Panc1 (cell line): ENCODE measurements at regions not wholly inside any gene's neighbourhood (a gene's known extent, or its start where the extent isn't known, plus 50 kb on each side); places are given as distances from the start of the nearest gene placed in this dataset.

Experiments used
- POLR2AphosphoS5 ChIP-seq: IDR thresholded peaks from 2 replicates; pipeline ENCODE4 v1.6.1; 2012; ENCODE audit warnings: mild to moderate bottlenecking, low read depth, low read length, moderate library complexity
- SIN3A ChIP-seq: IDR thresholded peaks from 2 replicates; pipeline ENCODE4 v1.6.1; 2012; ENCODE audit warnings: low read depth, mild to moderate bottlenecking, low read length, moderate library complexity, borderline replicate concordance; ENCODE audit not compliant: insufficient read depth
- TCF7L2 ChIP-seq: IDR thresholded peaks from 2 replicates; pipeline ENCODE4 v1.6.1; 2011; ENCODE audit warnings: mild to moderate bottlenecking, low read depth, low read length, inconsistent platforms
- TF ChIP-seq, protein P1 (sequence below): fragments of 450-650 bp; IDR thresholded peaks from 2 replicates; pipeline ENCODE4 v1.5.1; 2017; ENCODE audit warnings: mild to moderate bottlenecking
- TF ChIP-seq, protein P2 (sequence below), 2 experiments: IDR thresholded peaks; 2 replicates each; pipeline ENCODE4 v1.6.1; 2011 to 2012; ENCODE audit warnings: low read depth in 2 of 2, control low read depth in 1 of 2, low read length in 1 of 2, mild to moderate bottlenecking in 1 of 2, moderate library complexity in 1 of 2; ENCODE audit not compliant: insufficient read depth in 1 of 2

DNA sequence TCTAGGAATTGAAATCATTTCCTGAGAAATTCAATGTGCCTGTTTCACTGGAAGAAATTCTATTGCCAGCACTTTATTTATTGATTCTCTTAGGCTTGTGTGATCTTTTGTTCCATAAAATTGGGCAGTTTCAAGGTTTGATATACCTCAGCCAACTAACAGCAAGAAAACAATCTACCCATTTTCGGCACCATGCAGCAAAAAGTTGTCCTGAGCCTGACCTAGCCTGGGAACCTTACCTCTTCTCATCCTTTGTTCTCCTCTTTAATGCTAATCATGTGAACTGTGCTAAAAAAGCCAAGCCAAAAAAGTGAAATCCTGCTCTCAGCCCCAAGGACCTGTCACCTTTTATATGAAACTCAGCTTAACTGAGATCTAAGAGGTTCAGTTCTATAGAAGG is 477.3 kb downstream of the SUCLA2 start:
- TF ChIP-seq, protein P1, sequence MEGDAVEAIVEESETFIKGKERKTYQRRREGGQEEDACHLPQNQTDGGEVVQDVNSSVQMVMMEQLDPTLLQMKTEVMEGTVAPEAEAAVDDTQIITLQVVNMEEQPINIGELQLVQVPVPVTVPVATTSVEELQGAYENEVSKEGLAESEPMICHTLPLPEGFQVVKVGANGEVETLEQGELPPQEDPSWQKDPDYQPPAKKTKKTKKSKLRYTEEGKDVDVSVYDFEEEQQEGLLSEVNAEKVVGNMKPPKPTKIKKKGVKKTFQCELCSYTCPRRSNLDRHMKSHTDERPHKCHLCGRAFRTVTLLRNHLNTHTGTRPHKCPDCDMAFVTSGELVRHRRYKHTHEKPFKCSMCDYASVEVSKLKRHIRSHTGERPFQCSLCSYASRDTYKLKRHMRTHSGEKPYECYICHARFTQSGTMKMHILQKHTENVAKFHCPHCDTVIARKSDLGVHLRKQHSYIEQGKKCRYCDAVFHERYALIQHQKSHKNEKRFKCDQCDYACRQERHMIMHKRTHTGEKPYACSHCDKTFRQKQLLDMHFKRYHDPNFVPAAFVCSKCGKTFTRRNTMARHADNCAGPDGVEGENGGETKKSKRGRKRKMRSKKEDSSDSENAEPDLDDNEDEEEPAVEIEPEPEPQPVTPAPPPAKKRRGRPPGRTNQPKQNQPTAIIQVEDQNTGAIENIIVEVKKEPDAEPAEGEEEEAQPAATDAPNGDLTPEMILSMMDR = no peak
- no peak for TF ChIP-seq SIN3A
- TF ChIP-seq POLR2AphosphoS5 = no peak
- TF ChIP-seq, protein P2, sequence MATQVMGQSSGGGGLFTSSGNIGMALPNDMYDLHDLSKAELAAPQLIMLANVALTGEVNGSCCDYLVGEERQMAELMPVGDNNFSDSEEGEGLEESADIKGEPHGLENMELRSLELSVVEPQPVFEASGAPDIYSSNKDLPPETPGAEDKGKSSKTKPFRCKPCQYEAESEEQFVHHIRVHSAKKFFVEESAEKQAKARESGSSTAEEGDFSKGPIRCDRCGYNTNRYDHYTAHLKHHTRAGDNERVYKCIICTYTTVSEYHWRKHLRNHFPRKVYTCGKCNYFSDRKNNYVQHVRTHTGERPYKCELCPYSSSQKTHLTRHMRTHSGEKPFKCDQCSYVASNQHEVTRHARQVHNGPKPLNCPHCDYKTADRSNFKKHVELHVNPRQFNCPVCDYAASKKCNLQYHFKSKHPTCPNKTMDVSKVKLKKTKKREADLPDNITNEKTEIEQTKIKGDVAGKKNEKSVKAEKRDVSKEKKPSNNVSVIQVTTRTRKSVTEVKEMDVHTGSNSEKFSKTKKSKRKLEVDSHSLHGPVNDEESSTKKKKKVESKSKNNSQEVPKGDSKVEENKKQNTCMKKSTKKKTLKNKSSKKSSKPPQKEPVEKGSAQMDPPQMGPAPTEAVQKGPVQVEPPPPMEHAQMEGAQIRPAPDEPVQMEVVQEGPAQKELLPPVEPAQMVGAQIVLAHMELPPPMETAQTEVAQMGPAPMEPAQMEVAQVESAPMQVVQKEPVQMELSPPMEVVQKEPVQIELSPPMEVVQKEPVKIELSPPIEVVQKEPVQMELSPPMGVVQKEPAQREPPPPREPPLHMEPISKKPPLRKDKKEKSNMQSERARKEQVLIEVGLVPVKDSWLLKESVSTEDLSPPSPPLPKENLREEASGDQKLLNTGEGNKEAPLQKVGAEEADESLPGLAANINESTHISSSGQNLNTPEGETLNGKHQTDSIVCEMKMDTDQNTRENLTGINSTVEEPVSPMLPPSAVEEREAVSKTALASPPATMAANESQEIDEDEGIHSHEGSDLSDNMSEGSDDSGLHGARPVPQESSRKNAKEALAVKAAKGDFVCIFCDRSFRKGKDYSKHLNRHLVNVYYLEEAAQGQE (IDR thresholded peaks at IDR 0.05; ENCODE audit: insufficient read depth in 1 of 2, low read depth in 2 of 2, low read length in 1 of 2) = no peak
- TF ChIP-seq TCF7L2 = no peak
